Mesothelial cell of epicardium (in vitro differentiated cells): ENCODE measurements at regions not wholly inside any gene's neighbourhood (a gene's known extent, or its start where the extent isn't known, plus 50 kb on each side); places are given as distances from the start of the nearest gene placed in this dataset.

ENCODE experiments used
- DNase-seq, 2 experiments: peaks; one replicate each; pipeline ENCODE4 v3.0.0; 2021; ENCODE audit warnings: low spot score in 2 of 2; ENCODE audit not compliant: unreplicated experiment in 2 of 2
- H3K27ac Mint-ChIP-seq: 2 replicates; pipeline ENCODE4 v1.8.0; 2021; ENCODE audit warnings: mixed read lengths
- H3K27me3 Mint-ChIP-seq: 2 replicates; pipeline ENCODE4 v1.8.0; 2021; ENCODE audit warnings: low read depth, mixed read lengths
- H3K36me3 Mint-ChIP-seq: 2 replicates; pipeline ENCODE4 v1.8.0; 2021; ENCODE audit warnings: mixed read lengths
- H3K4me1 Mint-ChIP-seq: 2 replicates; pipeline ENCODE4 v1.8.0; 2021; ENCODE audit warnings: mixed read lengths
- H3K4me3 Mint-ChIP-seq: 2 replicates; pipeline ENCODE4 v1.8.0; 2021; ENCODE audit warnings: mild to moderate bottlenecking, moderate library complexity, mixed read lengths
- H3K9me3 Mint-ChIP-seq: 2 replicates; pipeline ENCODE4 v1.8.0; 2021; ENCODE audit warnings: mixed read lengths
- TF ChIP-seq, protein P1 (sequence below): fragments of 200-600 bp; sonication (generic); IDR thresholded peaks from one replicate; pipeline ENCODE4 v1.5.0; 2021; ENCODE audit warnings: antibody characterized with exemption; ENCODE audit not compliant: unreplicated experiment

DNA sequence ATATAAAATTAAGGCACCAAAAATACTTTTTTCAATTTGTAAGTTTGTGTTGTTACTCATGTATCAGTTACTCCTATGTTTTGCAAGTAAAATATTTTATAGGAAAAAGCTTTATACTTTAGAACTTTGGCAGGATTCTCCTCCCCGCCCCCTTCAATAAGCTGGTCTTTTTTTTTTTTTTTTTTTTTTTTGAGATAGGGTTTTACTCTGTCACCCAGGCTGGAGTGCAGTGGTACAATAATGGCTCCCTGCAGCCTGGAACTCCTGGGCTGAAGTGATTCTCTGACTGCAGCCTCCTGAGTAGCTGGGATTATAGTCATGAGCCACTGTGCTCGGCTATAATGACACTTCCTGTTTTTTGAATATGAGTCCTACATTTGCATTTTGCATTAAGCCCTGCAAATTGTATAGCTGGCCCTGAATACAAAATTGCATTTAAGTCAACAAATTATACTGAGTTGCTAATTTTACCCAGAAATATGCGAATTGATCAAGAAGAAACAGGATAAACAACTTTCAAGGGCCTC, 192.9 kb downstream of the PIK3R1 start:
- Mint-ChIP-seq H3K27ac (no peak overlapping the region), H3K4me1 (peaks cover 20% of the 10 kb centered on the region), H3K36me3 (no peaks in the 10 kb centered on the region), H3K9me3 (no peaks in the 10 kb centered on the region), H3K4me3 (no peak overlapping the region), H3K27me3 (no peaks in the 10 kb centered on the region)
- DNase-seq, result no peak
- TF ChIP-seq, protein P1, sequence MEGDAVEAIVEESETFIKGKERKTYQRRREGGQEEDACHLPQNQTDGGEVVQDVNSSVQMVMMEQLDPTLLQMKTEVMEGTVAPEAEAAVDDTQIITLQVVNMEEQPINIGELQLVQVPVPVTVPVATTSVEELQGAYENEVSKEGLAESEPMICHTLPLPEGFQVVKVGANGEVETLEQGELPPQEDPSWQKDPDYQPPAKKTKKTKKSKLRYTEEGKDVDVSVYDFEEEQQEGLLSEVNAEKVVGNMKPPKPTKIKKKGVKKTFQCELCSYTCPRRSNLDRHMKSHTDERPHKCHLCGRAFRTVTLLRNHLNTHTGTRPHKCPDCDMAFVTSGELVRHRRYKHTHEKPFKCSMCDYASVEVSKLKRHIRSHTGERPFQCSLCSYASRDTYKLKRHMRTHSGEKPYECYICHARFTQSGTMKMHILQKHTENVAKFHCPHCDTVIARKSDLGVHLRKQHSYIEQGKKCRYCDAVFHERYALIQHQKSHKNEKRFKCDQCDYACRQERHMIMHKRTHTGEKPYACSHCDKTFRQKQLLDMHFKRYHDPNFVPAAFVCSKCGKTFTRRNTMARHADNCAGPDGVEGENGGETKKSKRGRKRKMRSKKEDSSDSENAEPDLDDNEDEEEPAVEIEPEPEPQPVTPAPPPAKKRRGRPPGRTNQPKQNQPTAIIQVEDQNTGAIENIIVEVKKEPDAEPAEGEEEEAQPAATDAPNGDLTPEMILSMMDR, result no peak

GRCh38 chr5:68409259-68409658, 193.7 kb downstream of the PIK3R1 start:
- Mint-ChIP-seq H3K9me3 (no peaks in the 10 kb centered on the region), H3K27ac (no peak overlapping the region), H3K27me3 (no peaks in the 10 kb centered on the region), H3K4me3 (no peak overlapping the region), H3K36me3 (no peaks in the 10 kb centered on the region), H3K4me1 (peaks cover 18% of the 10 kb centered on the region)
- no peak for DNase-seq
- TF ChIP-seq, protein P1, result no peak

DNA sequence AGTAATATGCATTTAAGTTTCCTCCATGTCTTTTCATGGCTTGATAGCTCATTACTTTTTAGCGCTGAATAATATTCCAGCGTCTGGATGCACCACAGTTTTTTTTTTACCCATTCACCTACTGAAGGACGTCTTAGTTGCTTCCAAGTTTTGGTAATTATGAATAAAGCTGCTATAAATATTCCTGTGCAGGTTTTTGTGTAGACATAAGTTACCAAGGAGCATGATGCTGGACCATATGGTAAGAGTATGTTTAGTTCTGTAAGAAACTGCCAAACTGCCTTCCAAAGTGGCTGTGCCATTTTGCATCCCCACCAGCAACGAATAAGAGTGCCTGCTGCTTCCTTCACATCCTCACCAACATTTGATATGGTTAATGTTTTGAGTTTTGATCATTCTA, 195.6 kb downstream of the PIK3R1 start:
- Mint-ChIP-seq H3K9me3 (no peaks in the 10 kb centered on the region), H3K27me3 (no peaks in the 10 kb centered on the region), H3K4me1 (peaks cover 29% of the 10 kb centered on the region), H3K27ac (no peak overlapping the region), H3K4me3 (no peak overlapping the region), H3K36me3 (no peaks in the 10 kb centered on the region)
- no peak for DNase-seq
- TF ChIP-seq, protein P1, result no peak

- peak overlapping the region; percentile 58 for H3K27ac Mint-ChIP-seq
- no peaks in the 10 kb centered on the region for H3K27me3 Mint-ChIP-seq
- no peak overlapping the region for H3K4me3 Mint-ChIP-seq
Observed at GRCh38 chr5:68415177-68416085, 199.9 kb downstream of the PIK3R1 start.

DNA sequence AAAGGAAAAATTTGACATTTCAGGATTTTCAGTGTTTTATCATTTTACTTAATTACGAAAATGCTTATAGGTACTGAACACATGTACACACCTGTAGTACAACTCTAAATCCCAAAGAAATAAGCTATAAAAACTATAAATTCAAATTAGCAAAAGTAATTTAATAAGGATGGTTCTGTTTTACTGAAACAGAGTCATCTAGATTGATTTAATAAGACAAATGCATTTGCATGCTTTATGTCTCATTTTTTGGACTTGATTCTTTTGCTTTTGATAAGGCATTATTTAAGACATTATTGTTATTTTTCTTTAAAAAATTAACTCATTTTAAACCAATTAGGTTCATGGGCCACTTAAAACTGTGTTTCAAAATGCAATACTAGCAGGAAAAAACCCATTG, 201.2 kb downstream of the PIK3R1 start:
- Mint-ChIP-seq H3K4me3 (no peak overlapping the region), H3K27ac (no peak overlapping the region), H3K4me1 (peaks cover 35% of the 10 kb centered on the region), H3K27me3 (no peaks in the 10 kb centered on the region), H3K36me3 (no peaks in the 10 kb centered on the region), H3K9me3 (no peaks in the 10 kb centered on the region)
- DNase-seq, result no peak
- TF ChIP-seq, protein P1, result no peak

More at GRCh38 chr5:68415177-68416085, 199.9 kb downstream of the PIK3R1 start:
- TF ChIP-seq, protein P1, result no peak
- no peak for DNase-seq
- no peaks in the 10 kb centered on the region for H3K9me3 Mint-ChIP-seq
- H3K4me1 Mint-ChIP-seq, result peaks cover 27% of the 10 kb centered on the region
- H3K36me3 Mint-ChIP-seq, result no peaks in the 10 kb centered on the region
